ENCODE measurements at regions not wholly inside any gene's neighbourhood (a gene's known extent, or its start where the extent isn't known, plus 50 kb on each side); places are given as distances from the start of the nearest gene placed in this dataset.

- Histone ChIP-seq H3K9me3 (ENCODE audit: control insufficient read depth, low read depth, low read length) (no peaks in the 10 kb centered on the region), H3K27me3 (ENCODE audit: control insufficient read depth, extremely low read depth, insufficient read depth, low read length) (no peaks in the 10 kb centered on the region), H3K9ac (ENCODE audit: control insufficient read depth, extremely low read depth, insufficient read depth, low read length) (no peak overlapping the region), H3K36me3 (ENCODE audit: control insufficient read depth in 2 of 2, extremely low read depth in 1 of 2, insufficient read depth in 2 of 2, low read length in 2 of 2) (no peaks in the 10 kb centered on the region), H2AFZ (ENCODE audit: control insufficient read depth, low read length) (no peak overlapping the region), H3K27ac (ENCODE audit: control insufficient read depth, insufficient read depth, low read length) (no peak overlapping the region), H3K4me3 (ENCODE audit: control insufficient read depth in 2 of 3, extremely low read depth in 1 of 3, insufficient read depth in 2 of 3, low read depth in 1 of 3, low read length in 3 of 3) (no peak overlapping the region), H3K4me1 (ENCODE audit: control insufficient read depth, extremely low read depth, insufficient read depth, low read length) (no peaks in the 10 kb centered on the region), H3K9me1 (ENCODE audit: control insufficient read depth, extremely low read depth, insufficient read depth, low read length) (no peaks in the 10 kb centered on the region), H3K4me2 (ENCODE audit: control insufficient read depth, extremely low read depth, insufficient read depth, low read depth, low read length) (no peak overlapping the region), H3K79me2 (ENCODE audit: control insufficient read depth, insufficient read depth, low read length) (no peaks in the 10 kb centered on the region), H4K20me1 (ENCODE audit: control insufficient read depth, extremely low read depth, insufficient read depth, low read length) (no peaks in the 10 kb centered on the region)
- FAIRE-seq (no peak), DNase-seq (ENCODE audit: low read depth, low spot score) (no peak)
- dilution Hi-C loops (cut with MboI; ENCODE audit: extremely low pct_ligation_motif_present, low sequenced_read_pairs): no loop called here
- no peak for TF ChIP-seq EZH2 (IDR thresholded peaks at IDR 0.05; ENCODE audit: low read length)
- TF ChIP-seq, protein P1, sequence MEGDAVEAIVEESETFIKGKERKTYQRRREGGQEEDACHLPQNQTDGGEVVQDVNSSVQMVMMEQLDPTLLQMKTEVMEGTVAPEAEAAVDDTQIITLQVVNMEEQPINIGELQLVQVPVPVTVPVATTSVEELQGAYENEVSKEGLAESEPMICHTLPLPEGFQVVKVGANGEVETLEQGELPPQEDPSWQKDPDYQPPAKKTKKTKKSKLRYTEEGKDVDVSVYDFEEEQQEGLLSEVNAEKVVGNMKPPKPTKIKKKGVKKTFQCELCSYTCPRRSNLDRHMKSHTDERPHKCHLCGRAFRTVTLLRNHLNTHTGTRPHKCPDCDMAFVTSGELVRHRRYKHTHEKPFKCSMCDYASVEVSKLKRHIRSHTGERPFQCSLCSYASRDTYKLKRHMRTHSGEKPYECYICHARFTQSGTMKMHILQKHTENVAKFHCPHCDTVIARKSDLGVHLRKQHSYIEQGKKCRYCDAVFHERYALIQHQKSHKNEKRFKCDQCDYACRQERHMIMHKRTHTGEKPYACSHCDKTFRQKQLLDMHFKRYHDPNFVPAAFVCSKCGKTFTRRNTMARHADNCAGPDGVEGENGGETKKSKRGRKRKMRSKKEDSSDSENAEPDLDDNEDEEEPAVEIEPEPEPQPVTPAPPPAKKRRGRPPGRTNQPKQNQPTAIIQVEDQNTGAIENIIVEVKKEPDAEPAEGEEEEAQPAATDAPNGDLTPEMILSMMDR (optimal IDR thresholded peaks at IDR 0.05 in 1 of 3, IDR thresholded peaks at IDR 0.05 in 1 of 3, conservative IDR thresholded peaks at IDR 0.05 in 1 of 3; ENCODE audit: extremely low read depth in 1 of 3, insufficient read depth in 2 of 3, low read length in 3 of 3): no peak
These were observed 167.3 kb downstream of the TBX15 start for GRCh38 chr1:118820864-118821263.

DNA sequence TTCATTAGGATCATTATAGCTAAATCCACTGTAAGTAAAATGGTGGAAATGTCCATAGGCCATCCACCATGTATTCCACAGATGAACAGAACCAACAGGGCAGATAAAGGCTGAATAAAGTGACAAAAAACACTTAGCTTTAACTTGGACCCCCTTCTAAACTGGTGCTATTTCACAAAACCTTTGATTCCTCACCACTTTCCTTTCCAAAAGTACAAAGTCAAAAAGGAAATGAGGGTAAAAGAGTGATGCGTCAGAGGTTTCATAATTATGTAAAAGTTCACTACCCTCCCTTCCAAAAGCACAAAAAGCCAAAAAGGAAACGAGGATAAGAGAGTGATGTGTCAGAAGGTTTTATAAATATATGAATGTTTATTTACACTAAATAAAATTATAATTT lies 172.2 kb downstream of the TBX15 start:
- no peaks in the 10 kb centered on the region for H4K20me1 ChIP-seq (ENCODE audit: control insufficient read depth, extremely low read depth, insufficient read depth, low read length)
- no peak overlapping the region for H3K4me2 ChIP-seq (ENCODE audit: control insufficient read depth, extremely low read depth, insufficient read depth, low read depth, low read length)
- no peaks in the 10 kb centered on the region for H3K79me2 ChIP-seq (ENCODE audit: control insufficient read depth, insufficient read depth, low read length)
- FAIRE-seq (no peak), DNase-seq (ENCODE audit: low read depth, low spot score) (no peak)
- dilution Hi-C loops (cut with MboI; ENCODE audit: extremely low pct_ligation_motif_present, low sequenced_read_pairs): no loop called here
- no peak overlapping the region for H2AFZ ChIP-seq (ENCODE audit: control insufficient read depth, low read length)
- H3K27ac ChIP-seq (ENCODE audit: control insufficient read depth, insufficient read depth, low read length): no peak overlapping the region
- no peaks in the 10 kb centered on the region for H3K4me1 ChIP-seq (ENCODE audit: control insufficient read depth, extremely low read depth, insufficient read depth, low read length)
- H3K9me3 ChIP-seq (ENCODE audit: control insufficient read depth, low read depth, low read length): no peaks in the 10 kb centered on the region
- H3K9me1 ChIP-seq (ENCODE audit: control insufficient read depth, extremely low read depth, insufficient read depth, low read length): no peaks in the 10 kb centered on the region
- H3K4me3 ChIP-seq (ENCODE audit: control insufficient read depth in 2 of 3, extremely low read depth in 1 of 3, insufficient read depth in 2 of 3, low read depth in 1 of 3, low read length in 3 of 3): no peak overlapping the region
- no peaks in the 10 kb centered on the region for H3K27me3 ChIP-seq (ENCODE audit: control insufficient read depth, extremely low read depth, insufficient read depth, low read length)
- no peak for TF ChIP-seq EZH2 (IDR thresholded peaks at IDR 0.05; ENCODE audit: low read length)
- TF ChIP-seq, protein P1 (optimal IDR thresholded peaks at IDR 0.05 in 1 of 3, IDR thresholded peaks at IDR 0.05 in 1 of 3, conservative IDR thresholded peaks at IDR 0.05 in 1 of 3; ENCODE audit: extremely low read depth in 1 of 3, insufficient read depth in 2 of 3, low read length in 3 of 3): no peak
- H3K9ac ChIP-seq (ENCODE audit: control insufficient read depth, extremely low read depth, insufficient read depth, low read length): no peak overlapping the region
- no peaks in the 10 kb centered on the region for H3K36me3 ChIP-seq (ENCODE audit: control insufficient read depth in 2 of 2, extremely low read depth in 1 of 2, insufficient read depth in 2 of 2, low read length in 2 of 2)
